ENCODE measurements at regions not wholly inside any gene's neighbourhood (a gene's known extent, or its start where the extent isn't known, plus 50 kb on each side); places are given as distances from the start of the nearest gene placed in this dataset.
"Not testable (repeated sequence)": the region's sequence is repeated elsewhere in the genome, so short reads cannot be mapped to it uniquely, and the experiment has no call there.

DNA sequence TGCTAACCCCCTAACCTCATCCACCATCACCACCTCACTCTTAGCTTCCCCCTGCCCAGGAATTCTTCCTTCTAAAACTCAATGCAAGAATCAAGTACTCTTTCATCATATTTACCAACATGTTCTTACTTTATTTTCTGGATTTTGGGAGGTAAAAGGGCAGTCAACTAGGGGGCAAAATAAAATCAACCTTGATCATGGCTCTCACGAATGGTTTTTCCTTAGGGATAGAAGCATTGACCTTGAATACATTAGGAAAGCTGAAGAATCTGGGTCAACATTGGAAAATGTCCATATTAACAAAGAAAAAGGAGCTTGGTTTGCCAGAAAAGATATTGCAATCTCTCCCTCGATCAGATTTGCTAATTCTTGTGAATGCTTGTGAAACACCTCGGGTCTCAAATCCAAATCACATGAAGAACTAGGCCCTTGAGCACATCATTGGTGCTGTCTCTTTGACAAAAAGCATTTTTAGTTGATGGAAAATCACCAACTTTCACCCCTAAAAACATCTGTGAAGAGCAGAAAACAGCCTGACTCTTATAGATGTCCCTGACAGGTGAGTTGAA, 58.9 kb downstream of the ZC3H11B start:
- Histone ChIP-seq H3K9ac (no peak overlapping the region), H3K27ac (no peak overlapping the region), H3K79me2 (ENCODE audit: insufficient read depth, low read depth) (no peaks in the 10 kb centered on the region), H3K4me1 (ENCODE audit: low read depth, poor library complexity, severe bottlenecking) (no peaks in the 10 kb centered on the region), H3K27me3 (ENCODE audit: insufficient read depth, low read depth) (no peaks in the 10 kb centered on the region), H4K20me1 (ENCODE audit: insufficient read depth) (no peaks in the 10 kb centered on the region), H3K4me3 (IDR thresholded peaks at IDR 0.05; ENCODE audit: insufficient read depth, low read depth, low read length) (no peak overlapping the region), H3K36me3 (ENCODE audit: insufficient read depth) (no peaks in the 10 kb centered on the region), H3K4me2 (no peak overlapping the region), H2AFZ (ENCODE audit: low read depth) (no peak overlapping the region)
- TF ChIP-seq, protein P1, sequence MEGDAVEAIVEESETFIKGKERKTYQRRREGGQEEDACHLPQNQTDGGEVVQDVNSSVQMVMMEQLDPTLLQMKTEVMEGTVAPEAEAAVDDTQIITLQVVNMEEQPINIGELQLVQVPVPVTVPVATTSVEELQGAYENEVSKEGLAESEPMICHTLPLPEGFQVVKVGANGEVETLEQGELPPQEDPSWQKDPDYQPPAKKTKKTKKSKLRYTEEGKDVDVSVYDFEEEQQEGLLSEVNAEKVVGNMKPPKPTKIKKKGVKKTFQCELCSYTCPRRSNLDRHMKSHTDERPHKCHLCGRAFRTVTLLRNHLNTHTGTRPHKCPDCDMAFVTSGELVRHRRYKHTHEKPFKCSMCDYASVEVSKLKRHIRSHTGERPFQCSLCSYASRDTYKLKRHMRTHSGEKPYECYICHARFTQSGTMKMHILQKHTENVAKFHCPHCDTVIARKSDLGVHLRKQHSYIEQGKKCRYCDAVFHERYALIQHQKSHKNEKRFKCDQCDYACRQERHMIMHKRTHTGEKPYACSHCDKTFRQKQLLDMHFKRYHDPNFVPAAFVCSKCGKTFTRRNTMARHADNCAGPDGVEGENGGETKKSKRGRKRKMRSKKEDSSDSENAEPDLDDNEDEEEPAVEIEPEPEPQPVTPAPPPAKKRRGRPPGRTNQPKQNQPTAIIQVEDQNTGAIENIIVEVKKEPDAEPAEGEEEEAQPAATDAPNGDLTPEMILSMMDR (conservative IDR thresholded peaks at IDR 0.05; ENCODE audit: low read depth, low read length): no peak

DNA sequence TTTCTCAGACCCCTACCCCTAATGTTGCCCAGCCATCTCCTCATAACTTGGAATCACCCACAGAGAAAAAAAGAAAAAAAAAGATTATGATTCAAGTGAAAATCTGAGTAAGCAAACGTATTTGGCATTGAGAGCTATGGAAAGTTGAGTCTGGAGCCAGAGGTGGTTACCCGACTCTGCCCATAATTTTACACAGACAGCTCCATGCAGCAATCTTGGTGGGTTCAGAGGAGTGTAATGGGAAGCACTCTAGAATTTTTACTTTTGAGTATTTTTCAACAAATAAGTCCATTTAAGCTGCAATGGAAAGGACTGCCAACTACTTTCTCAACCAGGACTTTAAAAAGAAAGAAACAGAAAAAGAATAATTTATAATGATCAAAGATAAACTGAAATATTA, 62.7 kb downstream of the ZC3H11B start:
- TF ChIP-seq, protein P1 (conservative IDR thresholded peaks at IDR 0.05; ENCODE audit: low read depth, low read length): no peak
- Histone ChIP-seq H3K27ac (no peak overlapping the region), H4K20me1 (ENCODE audit: insufficient read depth) (no peaks in the 10 kb centered on the region), H3K36me3 (ENCODE audit: insufficient read depth) (no peaks in the 10 kb centered on the region), H3K9ac (no peak overlapping the region), H3K4me3 (IDR thresholded peaks at IDR 0.05; ENCODE audit: insufficient read depth, low read depth, low read length) (no peak overlapping the region), H3K79me2 (ENCODE audit: insufficient read depth, low read depth) (no peaks in the 10 kb centered on the region), H3K4me2 (no peak overlapping the region), H2AFZ (ENCODE audit: low read depth) (no peak overlapping the region), H3K4me1 (ENCODE audit: low read depth, poor library complexity, severe bottlenecking) (no peaks in the 10 kb centered on the region), H3K27me3 (ENCODE audit: insufficient read depth, low read depth) (no peaks in the 10 kb centered on the region)

DNA sequence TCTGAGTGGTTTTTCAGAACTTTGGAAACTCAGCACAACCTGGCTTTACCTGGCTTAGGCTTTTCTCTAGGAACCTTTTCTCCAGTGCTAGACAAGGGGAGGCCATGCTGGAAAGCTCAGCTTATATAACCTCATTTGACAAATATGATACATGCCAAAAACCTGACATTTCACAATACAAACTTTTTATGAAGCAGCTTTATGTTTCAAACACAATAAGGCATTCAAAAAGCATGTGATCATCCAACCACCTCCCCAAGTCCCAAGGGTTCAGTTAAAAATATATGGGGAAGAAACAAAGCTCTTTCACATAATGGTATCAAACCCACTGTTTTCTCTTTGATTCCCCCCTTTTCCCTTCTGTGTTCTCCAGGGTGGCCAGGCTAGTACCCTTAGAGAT, 63.7 kb downstream of the ZC3H11B start:
- Histone ChIP-seq H3K4me3 (IDR thresholded peaks at IDR 0.05; ENCODE audit: insufficient read depth, low read depth, low read length) (no peak overlapping the region), H3K27ac (no peak overlapping the region), H4K20me1 (ENCODE audit: insufficient read depth) (no peaks in the 10 kb centered on the region), H2AFZ (ENCODE audit: low read depth) (no peak overlapping the region), H3K4me2 (no peak overlapping the region), H3K36me3 (ENCODE audit: insufficient read depth) (no peaks in the 10 kb centered on the region), H3K79me2 (ENCODE audit: insufficient read depth, low read depth) (no peaks in the 10 kb centered on the region), H3K4me1 (ENCODE audit: low read depth, poor library complexity, severe bottlenecking) (no peaks in the 10 kb centered on the region), H3K9ac (no peak overlapping the region), H3K27me3 (ENCODE audit: insufficient read depth, low read depth) (no peaks in the 10 kb centered on the region)
- TF ChIP-seq, protein P1 (conservative IDR thresholded peaks at IDR 0.05; ENCODE audit: low read depth, low read length): no peak

DNA sequence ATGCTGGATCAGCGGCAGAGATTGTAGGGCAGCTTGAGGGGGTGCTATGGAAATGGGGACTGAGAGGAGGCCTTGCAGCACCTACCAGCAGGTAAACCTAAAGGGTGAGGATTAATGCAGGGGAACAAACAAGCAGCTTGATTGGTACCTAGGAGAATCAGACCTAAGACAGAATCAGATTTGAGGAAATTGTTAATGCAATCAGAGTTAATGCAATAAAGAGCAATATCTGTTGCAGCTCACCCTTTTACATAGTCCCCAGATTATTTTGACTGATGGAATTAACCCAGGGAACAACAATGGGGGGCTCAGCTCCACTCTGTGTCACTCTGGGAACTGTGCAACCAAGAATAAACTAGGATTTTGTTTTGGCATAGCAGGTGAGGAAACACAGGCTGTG, 64.5 kb downstream of the ZC3H11B start:
- TF ChIP-seq, protein P1 (conservative IDR thresholded peaks at IDR 0.05; ENCODE audit: low read depth, low read length): no peak
- Histone ChIP-seq H3K27me3 (ENCODE audit: insufficient read depth, low read depth) (no peaks in the 10 kb centered on the region), H3K9ac (no peak overlapping the region), H2AFZ (ENCODE audit: low read depth) (no peak overlapping the region), H3K4me3 (IDR thresholded peaks at IDR 0.05; ENCODE audit: insufficient read depth, low read depth, low read length) (no peak overlapping the region), H3K4me1 (ENCODE audit: low read depth, poor library complexity, severe bottlenecking) (no peaks in the 10 kb centered on the region), H4K20me1 (ENCODE audit: insufficient read depth) (no peaks in the 10 kb centered on the region), H3K36me3 (ENCODE audit: insufficient read depth) (no peaks in the 10 kb centered on the region), H3K27ac (no peak overlapping the region), H3K79me2 (ENCODE audit: insufficient read depth, low read depth) (no peaks in the 10 kb centered on the region), H3K4me2 (no peak overlapping the region)

DNA sequence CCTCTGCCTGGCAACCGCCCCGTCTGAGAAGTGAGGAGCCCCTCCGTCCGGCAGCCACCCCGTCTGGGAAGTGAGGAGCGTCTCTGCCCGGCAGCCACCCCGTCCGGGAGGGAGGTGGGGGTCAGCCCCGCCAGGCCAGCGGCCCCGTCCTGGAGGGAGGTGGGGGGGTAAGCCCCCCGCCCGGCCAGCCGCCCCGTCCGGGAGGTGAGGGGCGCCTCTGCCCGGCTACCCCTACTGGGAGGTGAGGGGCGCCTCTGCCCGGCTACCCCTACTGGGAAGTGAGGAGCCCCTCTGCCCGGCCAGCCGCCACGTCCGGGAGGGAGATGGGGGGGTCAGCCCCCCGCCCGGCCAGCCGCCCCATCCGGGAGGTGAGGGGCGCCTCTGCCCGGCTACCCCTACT, 67.1 kb downstream of the ZC3H11B start:
- not testable (repeated sequence) for H3K9ac ChIP-seq; H3K79me2 ChIP-seq (ENCODE audit: insufficient read depth, low read depth); H3K36me3 ChIP-seq (ENCODE audit: insufficient read depth); H3K4me3 ChIP-seq (IDR thresholded peaks at IDR 0.05; ENCODE audit: insufficient read depth, low read depth, low read length); H3K4me1 ChIP-seq (ENCODE audit: low read depth, poor library complexity, severe bottlenecking); H4K20me1 ChIP-seq (ENCODE audit: insufficient read depth); H2AFZ ChIP-seq (ENCODE audit: low read depth); H3K27ac ChIP-seq; H3K4me2 ChIP-seq; H3K27me3 ChIP-seq (ENCODE audit: insufficient read depth, low read depth)

Measured in KMS-11 (cell line).